ENCODE measurements at regions not wholly inside any gene's neighbourhood (a gene's known extent, or its start where the extent isn't known, plus 50 kb on each side); places are given as distances from the start of the nearest gene placed in this dataset.

DNA sequence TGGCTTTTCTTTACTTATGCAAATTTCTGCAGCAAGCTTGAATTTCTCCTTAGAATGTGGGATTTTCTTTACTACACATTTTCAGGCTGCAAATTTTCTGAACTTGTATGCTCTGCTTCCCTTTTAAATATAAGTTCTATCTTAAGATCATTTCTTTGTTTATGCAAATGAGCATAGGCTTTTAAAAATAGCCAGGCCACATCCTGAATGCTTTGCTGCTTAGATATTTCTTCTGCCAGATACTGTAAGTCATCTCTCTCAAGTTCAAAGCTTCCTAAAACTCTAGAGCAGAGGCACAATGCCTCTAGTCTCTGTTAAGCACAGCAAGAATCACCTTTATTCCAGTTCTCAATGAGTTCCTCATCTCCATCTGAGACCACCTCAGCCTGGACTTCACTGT, 685.9 kb upstream of the LRRC4C start:
- TF ChIP-seq CEBPB (IDR thresholded peaks at IDR 0.05), result no peak
- TF ChIP-seq TEAD4 (IDR thresholded peaks at IDR 0.05), result no peak
- no peak for TF ChIP-seq TCF12 (IDR thresholded peaks at IDR 0.05; ENCODE audit: low read depth)
- TF ChIP-seq EGR1 (IDR thresholded peaks at IDR 0.05), result no peak
- no peak for TF ChIP-seq TAF1 (IDR thresholded peaks at IDR 0.05; ENCODE audit: low read depth)
- TF ChIP-seq FOXM1 (IDR thresholded peaks at IDR 0.05; ENCODE audit: borderline replicate concordance, low read depth), result no peak
- TF ChIP-seq YY1 (IDR thresholded peaks at IDR 0.05; ENCODE audit: low read depth), result no peak
- TF ChIP-seq, protein P1, sequence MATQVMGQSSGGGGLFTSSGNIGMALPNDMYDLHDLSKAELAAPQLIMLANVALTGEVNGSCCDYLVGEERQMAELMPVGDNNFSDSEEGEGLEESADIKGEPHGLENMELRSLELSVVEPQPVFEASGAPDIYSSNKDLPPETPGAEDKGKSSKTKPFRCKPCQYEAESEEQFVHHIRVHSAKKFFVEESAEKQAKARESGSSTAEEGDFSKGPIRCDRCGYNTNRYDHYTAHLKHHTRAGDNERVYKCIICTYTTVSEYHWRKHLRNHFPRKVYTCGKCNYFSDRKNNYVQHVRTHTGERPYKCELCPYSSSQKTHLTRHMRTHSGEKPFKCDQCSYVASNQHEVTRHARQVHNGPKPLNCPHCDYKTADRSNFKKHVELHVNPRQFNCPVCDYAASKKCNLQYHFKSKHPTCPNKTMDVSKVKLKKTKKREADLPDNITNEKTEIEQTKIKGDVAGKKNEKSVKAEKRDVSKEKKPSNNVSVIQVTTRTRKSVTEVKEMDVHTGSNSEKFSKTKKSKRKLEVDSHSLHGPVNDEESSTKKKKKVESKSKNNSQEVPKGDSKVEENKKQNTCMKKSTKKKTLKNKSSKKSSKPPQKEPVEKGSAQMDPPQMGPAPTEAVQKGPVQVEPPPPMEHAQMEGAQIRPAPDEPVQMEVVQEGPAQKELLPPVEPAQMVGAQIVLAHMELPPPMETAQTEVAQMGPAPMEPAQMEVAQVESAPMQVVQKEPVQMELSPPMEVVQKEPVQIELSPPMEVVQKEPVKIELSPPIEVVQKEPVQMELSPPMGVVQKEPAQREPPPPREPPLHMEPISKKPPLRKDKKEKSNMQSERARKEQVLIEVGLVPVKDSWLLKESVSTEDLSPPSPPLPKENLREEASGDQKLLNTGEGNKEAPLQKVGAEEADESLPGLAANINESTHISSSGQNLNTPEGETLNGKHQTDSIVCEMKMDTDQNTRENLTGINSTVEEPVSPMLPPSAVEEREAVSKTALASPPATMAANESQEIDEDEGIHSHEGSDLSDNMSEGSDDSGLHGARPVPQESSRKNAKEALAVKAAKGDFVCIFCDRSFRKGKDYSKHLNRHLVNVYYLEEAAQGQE (IDR thresholded peaks at IDR 0.05; ENCODE audit: low read depth), result no peak
- no peak for TF ChIP-seq CREB1 (IDR thresholded peaks at IDR 0.05; ENCODE audit: low read depth)
- TF ChIP-seq EP300 (IDR thresholded peaks at IDR 0.05; ENCODE audit: borderline replicate concordance), result no peak
- no peak for TF ChIP-seq MAX (IDR thresholded peaks at IDR 0.05)
- no peak for TF ChIP-seq RAD21 (IDR thresholded peaks at IDR 0.05; ENCODE audit: low read depth)
- no peak for TF ChIP-seq USF1 (IDR thresholded peaks at IDR 0.05)
- TF ChIP-seq ZBTB7A (IDR thresholded peaks at IDR 0.05; ENCODE audit: low read depth), result no peak
- no peak for TF ChIP-seq NFIC (IDR thresholded peaks at IDR 0.05)

GRCh38 chr11:42161886-42162285, 702.4 kb upstream of the LRRC4C start:
- TF ChIP-seq USF1 (IDR thresholded peaks at IDR 0.05) (no peak), MAX (IDR thresholded peaks at IDR 0.05) (no peak), RAD21 (IDR thresholded peaks at IDR 0.05; ENCODE audit: low read depth) (no peak), CEBPB (IDR thresholded peaks at IDR 0.05) (no peak), TEAD4 (IDR thresholded peaks at IDR 0.05) (no peak)

- no peak for TF ChIP-seq MAX (IDR thresholded peaks at IDR 0.05)
- TF ChIP-seq TCF12 (IDR thresholded peaks at IDR 0.05; ENCODE audit: low read depth), result no peak
- TF ChIP-seq CEBPB (IDR thresholded peaks at IDR 0.05), result no peak
- no peak for TF ChIP-seq TEAD4 (IDR thresholded peaks at IDR 0.05)
- TF ChIP-seq EP300 (IDR thresholded peaks at IDR 0.05; ENCODE audit: borderline replicate concordance), result no peak
- no peak for TF ChIP-seq YY1 (IDR thresholded peaks at IDR 0.05; ENCODE audit: low read depth)
- no peak for TF ChIP-seq FOXM1 (IDR thresholded peaks at IDR 0.05; ENCODE audit: borderline replicate concordance, low read depth)
- TF ChIP-seq USF1 (IDR thresholded peaks at IDR 0.05), result no peak
- TF ChIP-seq ZBTB7A (IDR thresholded peaks at IDR 0.05; ENCODE audit: low read depth), result no peak
- TF ChIP-seq NFIC (IDR thresholded peaks at IDR 0.05), result no peak
- TF ChIP-seq TAF1 (IDR thresholded peaks at IDR 0.05; ENCODE audit: low read depth), result no peak
- TF ChIP-seq EGR1 (IDR thresholded peaks at IDR 0.05), result no peak
- TF ChIP-seq CREB1 (IDR thresholded peaks at IDR 0.05; ENCODE audit: low read depth), result no peak
- TF ChIP-seq, protein P1 (IDR thresholded peaks at IDR 0.05; ENCODE audit: low read depth), result no peak
- no peak for TF ChIP-seq RAD21 (IDR thresholded peaks at IDR 0.05; ENCODE audit: low read depth)
These were observed 709.7 kb upstream of the LRRC4C start for GRCh38 chr11:42169191-42169590.

- no peak for TF ChIP-seq TAF1 (IDR thresholded peaks at IDR 0.05; ENCODE audit: low read depth)
- TF ChIP-seq TCF12 (IDR thresholded peaks at IDR 0.05; ENCODE audit: low read depth), result no peak
- no peak for TF ChIP-seq YY1 (IDR thresholded peaks at IDR 0.05; ENCODE audit: low read depth)
- no peak for TF ChIP-seq CEBPB (IDR thresholded peaks at IDR 0.05)
- TF ChIP-seq FOXM1 (IDR thresholded peaks at IDR 0.05; ENCODE audit: borderline replicate concordance, low read depth), result no peak
- TF ChIP-seq EP300 (IDR thresholded peaks at IDR 0.05; ENCODE audit: borderline replicate concordance), result no peak
- TF ChIP-seq, protein P1 (IDR thresholded peaks at IDR 0.05; ENCODE audit: low read depth), result no peak
- TF ChIP-seq MAX (IDR thresholded peaks at IDR 0.05), result no peak
- TF ChIP-seq EGR1 (IDR thresholded peaks at IDR 0.05), result no peak
- TF ChIP-seq CREB1 (IDR thresholded peaks at IDR 0.05; ENCODE audit: low read depth), result no peak
- TF ChIP-seq ZBTB7A (IDR thresholded peaks at IDR 0.05; ENCODE audit: low read depth), result no peak
- no peak for TF ChIP-seq NFIC (IDR thresholded peaks at IDR 0.05)
- no peak for TF ChIP-seq TEAD4 (IDR thresholded peaks at IDR 0.05)
- TF ChIP-seq USF1 (IDR thresholded peaks at IDR 0.05), result no peak
These were observed 711.1 kb upstream of the LRRC4C start for GRCh38 chr11:42170601-42171000.
